Suprapubic skin (tissue), 3 donors: ENCODE measurements at regions not wholly inside any gene's neighbourhood (a gene's known extent, or its start where the extent isn't known, plus 50 kb on each side); places are given as distances from the start of the nearest gene placed in this dataset.

Experiments used
- CTCF ChIP-seq, 2 donors: fragments of 200-600 bp in 1 of 2; fragments of 450-650 bp in 1 of 2; sonication (generic) in 1 of 2; IDR thresholded peaks; one replicate each; pipeline ENCODE4 v1.5.1; 2016 to 2019; ENCODE audit warnings: antibody characterized with exemption in 2 of 2, mild to moderate bottlenecking in 1 of 2, moderate library complexity in 1 of 2
- POLR2AphosphoS5 ChIP-seq, 3 donors: sonication (generic); formaldehyde crosslinking; IDR thresholded peaks; one replicate each; pipeline ENCODE4 v1.6.1; 2017; ENCODE audit warnings: antibody characterized with exemption in 3 of 3

DNA sequence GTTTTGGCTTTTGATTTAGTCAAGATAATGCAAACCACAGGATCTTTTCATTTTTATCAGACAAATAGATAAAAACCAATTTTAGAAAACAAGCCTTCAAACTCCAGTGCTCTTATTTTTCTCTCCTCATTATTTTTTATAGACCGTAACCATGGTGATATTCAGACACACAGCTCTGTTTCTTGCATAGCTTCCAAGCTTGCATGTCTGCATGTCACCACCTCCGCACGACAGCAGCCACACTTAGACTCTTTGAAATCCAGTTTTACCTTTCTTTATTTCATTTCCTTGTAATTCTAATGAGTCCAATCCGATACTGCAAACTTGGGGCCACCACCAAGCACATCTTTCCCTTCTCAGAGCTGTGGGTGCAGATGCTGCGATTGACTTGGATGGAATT is 94.3 kb upstream of the GPM6A start:
- TF ChIP-seq CTCF (IDR thresholded peaks at IDR 0.05) (no peak), POLR2AphosphoS5 (IDR thresholded peaks at IDR 0.05) (no peak)
